AG09319 (cell line): ENCODE measurements at regions not wholly inside any gene's neighbourhood (a gene's known extent, or its start where the extent isn't known, plus 50 kb on each side); places are given as distances from the start of the nearest gene placed in this dataset.
"Not testable (repeated sequence)": the region's sequence is repeated elsewhere in the genome, so short reads cannot be mapped to it uniquely, and the experiment has no call there.

Experiments used
- DNase-seq: peaks from one replicate; pipeline ENCODE4 v3.0.0-alpha.2; 2010; ENCODE audit warnings: low read depth; ENCODE audit errors: extremely low read depth
- TF ChIP-seq, protein P1 (sequence below): IDR thresholded peaks from 2 replicates; pipeline ENCODE4 v1.5.1; 2011; ENCODE audit warnings: low read depth, mild to moderate bottlenecking, inconsistent platforms, low read length, moderate library complexity

DNA sequence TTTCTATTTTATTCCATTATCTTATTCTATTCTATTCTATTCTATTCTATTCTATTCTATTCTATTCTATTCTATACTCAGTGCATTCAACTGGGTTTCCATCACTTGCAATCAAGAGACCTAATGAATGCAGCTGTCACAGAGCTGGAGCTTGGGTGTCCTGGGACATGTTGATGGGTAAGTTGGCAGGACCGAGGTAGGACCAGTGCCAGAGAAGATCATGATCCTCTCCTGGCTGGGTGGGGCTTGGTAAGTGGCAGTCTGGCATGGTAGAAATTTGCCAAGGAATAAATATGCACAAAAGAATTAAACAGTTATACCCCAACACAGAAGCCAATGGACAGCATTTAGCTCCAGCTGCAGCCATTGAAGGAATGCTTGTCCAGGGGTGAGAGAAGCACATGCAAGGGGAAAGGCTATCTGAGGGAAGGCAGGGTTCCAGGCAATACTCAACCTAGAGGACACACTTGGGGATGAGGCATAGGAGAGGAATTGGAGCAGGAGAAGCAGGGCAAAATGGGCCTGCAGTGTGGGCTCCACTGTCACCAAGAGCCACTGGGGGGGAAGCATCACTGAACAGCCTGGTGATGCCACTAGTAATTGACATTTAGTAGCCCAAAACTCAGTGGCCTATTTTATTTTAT lies 97.0 kb upstream of the CD82 start:
- TF ChIP-seq, protein P1, sequence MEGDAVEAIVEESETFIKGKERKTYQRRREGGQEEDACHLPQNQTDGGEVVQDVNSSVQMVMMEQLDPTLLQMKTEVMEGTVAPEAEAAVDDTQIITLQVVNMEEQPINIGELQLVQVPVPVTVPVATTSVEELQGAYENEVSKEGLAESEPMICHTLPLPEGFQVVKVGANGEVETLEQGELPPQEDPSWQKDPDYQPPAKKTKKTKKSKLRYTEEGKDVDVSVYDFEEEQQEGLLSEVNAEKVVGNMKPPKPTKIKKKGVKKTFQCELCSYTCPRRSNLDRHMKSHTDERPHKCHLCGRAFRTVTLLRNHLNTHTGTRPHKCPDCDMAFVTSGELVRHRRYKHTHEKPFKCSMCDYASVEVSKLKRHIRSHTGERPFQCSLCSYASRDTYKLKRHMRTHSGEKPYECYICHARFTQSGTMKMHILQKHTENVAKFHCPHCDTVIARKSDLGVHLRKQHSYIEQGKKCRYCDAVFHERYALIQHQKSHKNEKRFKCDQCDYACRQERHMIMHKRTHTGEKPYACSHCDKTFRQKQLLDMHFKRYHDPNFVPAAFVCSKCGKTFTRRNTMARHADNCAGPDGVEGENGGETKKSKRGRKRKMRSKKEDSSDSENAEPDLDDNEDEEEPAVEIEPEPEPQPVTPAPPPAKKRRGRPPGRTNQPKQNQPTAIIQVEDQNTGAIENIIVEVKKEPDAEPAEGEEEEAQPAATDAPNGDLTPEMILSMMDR: no peak
- no peak for DNase-seq

DNA sequence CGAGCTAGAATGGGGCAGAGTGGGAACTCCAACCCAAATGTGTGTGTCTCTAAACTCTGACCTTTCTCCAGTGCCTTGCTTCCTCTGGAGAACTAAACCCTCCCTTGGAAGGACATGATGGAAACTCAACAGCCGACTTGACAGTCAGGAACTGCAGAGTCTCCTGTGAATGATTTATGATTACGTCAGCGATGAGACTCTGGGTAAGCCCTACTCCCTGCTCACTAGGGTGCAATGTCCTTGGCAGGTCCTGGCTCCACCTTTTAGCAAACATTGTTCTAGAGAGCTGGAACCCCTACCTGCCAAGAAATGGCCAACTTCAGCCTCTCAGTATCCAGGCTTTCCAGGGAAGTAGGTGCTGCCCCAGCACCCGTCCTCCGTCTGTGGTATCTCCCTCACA lies 96.1 kb upstream of the CD82 start:
- no peak for DNase-seq

DNA sequence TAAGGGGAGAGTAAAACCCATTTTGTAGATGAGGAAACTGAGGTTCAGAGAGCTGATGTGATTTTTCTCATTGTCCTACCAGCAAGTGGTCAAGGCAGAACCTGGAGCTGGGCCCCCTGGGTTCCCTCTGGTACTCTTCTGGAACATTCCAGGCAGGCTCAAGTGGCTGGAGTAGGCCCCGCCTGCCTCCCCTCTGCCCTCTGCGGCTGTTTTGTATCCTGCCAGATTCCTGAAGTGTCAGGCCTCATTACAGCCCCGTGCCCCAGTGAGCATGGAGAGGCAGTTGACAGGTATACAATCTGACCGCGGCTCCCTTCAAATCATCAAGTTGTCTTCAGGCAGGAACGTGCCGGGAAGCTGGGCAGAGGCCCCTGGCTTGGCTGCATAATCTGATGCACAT lies 94.6 kb upstream of the CD82 start:
- TF ChIP-seq, protein P1: no peak
- DNase-seq: no peak

More for the DNA sequence above, 96.1 kb upstream of the CD82 start:
- TF ChIP-seq, protein P1: no peak

DNA sequence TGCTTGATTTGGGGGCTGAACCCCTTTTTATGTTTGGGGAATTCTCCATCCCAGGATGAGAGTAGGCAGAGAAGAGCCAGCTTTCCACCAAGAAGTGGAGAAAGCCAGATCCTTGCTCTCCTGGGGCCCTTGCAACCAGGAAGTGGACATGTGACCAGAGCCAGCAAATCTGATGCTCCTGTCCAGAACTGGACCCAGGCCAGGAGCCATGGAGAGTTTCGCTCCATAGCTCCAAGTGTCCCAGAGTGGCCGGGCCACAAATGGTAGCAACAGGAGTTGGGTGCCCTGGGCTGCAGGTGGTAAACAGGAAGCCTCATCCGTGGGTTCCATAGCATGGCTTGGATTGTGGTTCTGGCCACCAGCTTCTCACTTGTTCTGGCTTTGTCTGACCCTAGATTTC lies 93.9 kb upstream of the CD82 start:
- TF ChIP-seq, protein P1: no peak
- DNase-seq: no peak

DNA sequence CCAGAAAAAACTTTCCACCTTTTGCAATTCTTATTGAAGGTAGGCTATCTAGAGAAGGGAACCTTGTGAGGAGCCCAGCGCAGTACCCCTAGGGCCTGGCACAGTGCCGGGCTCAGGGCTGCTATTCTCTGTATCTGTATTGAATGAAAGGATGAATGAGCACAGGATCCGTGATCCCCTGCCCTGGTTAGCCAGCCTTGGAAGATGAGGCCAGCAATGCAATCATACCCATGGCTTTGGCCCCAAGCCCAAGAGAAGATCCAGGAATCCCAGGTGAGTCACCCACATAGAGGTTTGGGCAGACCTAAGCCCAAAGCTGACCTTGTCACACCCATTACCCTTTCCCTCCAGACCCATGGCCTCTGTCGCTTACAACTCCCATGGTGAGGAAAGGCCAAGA lies 92.5 kb upstream of the CD82 start:
- TF ChIP-seq, protein P1: no peak
- no peak for DNase-seq

DNA sequence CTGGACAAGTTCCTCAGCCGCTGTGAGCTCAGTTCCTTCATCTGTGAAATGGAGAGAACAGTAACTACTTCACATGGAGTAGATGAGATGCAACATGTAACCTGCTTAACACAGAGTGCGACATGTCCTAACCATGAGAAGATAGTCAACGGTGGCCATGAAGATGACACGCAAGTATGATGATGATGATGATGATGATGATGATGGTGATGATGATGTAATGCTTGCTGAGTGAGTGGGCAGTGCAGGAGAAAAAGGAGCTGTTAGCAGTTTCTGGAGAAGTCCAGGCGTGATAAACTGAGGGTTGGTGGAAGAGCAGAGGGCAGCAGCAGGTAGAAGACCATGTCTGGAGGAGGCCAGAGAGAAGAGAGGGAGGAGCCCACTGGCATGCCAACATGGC lies 90.8 kb upstream of the CD82 start:
- TF ChIP-seq, protein P1: no peak
- DNase-seq: no peak

DNA sequence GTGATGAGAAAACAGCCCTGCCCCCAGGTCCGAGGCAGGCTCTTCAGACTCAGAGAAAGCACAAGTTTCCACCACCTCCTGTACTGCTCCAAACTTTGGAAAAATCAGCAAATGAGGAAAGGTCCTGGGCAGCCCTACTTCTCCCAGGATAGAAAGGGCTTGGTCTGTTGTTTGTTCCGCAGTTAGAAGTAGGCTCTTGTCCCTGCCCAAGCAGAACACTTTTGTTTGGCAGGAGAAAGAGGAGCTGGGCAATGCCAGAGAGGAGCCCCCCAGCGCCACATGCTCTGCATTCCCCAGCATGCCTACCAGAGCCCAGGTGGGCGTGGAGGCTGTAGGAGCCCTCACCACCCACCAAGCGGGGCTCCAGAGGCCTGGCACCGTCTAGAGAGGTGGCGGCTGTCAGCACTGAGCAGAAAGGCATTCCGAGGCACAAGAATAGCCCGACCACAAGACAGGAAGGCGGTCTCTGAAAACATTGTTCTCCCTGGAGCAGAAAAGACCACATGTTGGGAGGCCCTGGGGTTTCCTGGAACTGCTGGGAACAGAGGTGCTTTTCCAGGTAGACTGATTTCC lies 90.3 kb upstream of the CD82 start:
- DNase-seq: no peak
- TF ChIP-seq, protein P1: no peak

DNA sequence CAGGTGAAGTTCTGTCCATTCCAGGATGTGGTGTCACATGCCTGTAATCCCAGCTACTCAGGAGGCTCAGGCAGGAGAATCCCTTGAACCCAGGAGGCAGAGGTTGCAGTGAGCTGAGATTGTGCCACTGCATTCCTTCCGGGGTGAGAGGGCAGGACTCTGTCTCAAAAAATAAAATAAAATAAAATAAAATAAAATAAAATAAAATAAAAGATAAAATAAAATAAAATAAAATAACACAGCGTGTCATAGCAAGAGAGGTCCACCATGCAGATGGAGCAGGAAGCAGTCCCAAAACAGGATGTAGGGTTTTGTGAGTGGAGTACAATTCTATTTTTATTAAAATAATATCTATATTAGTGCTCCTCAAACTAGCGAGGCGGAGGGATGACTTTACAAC lies 83.1 kb upstream of the CD82 start:
- not testable (repeated sequence) for DNase-seq
